Stomach (tissue), 8 donors: ENCODE measurements at regions not wholly inside any gene's neighbourhood (a gene's known extent, or its start where the extent isn't known, plus 50 kb on each side); places are given as distances from the start of the nearest gene placed in this dataset.

Source experiments
- DNase-seq, 2 donors: peaks; one replicate each; pipeline versions ENCODE4 v3.0.0 to v3.0.0-alpha.2; 2013 to 2019
- H3K27ac ChIP-seq, 5 donors: fragments of 200-600 bp in 4 of 5; sonication (generic) in 4 of 5; one replicate each; pipeline ENCODE4 v1.5.1; 2013 to 2019; ENCODE audit warnings: mild to moderate bottlenecking in 1 of 5, moderate library complexity in 1 of 5
- H3K27me3 ChIP-seq, 3 donors: fragments of 200-600 bp; sonication (generic); one replicate each; pipeline ENCODE4 v1.5.1; 2017 to 2019; ENCODE audit warnings: mixed run types in 1 of 3
- H3K36me3 ChIP-seq, 4 donors: fragments of 200-600 bp; sonication (generic); 1 replicate in 3 of 4; 2 replicates in 1 of 4; pipeline ENCODE4 v1.5.1; 2016 to 2019
- H3K4me1 ChIP-seq, 4 donors: fragments of 200-600 bp; sonication (generic); one replicate each; pipeline ENCODE4 v1.5.1; 2016 to 2019
- H3K4me3 ChIP-seq, 4 donors: fragments of 200-600 bp; sonication (generic) in 3 of 4; one replicate each; pipeline ENCODE4 v1.5.1; 2016 to 2019; ENCODE audit warnings: mild to moderate bottlenecking in 1 of 4
- H3K9me3 ChIP-seq, 4 donors: fragments of 200-600 bp; sonication (generic); one replicate each; pipeline ENCODE4 v1.5.1; 2016 to 2019
- CTCF ChIP-seq, 7 experiments: fragments of 450-650 bp in 4 of 7; fragments of 200-600 bp in 3 of 7; sonication (generic) in 3 of 7; IDR thresholded peaks; one replicate each; pipeline ENCODE4 v1.5.1; 2016 to 2019; ENCODE audit warnings: antibody characterized with exemption in 7 of 7, control low read depth in 2 of 7, mild to moderate bottlenecking in 1 of 7
- EP300 ChIP-seq: sonication (generic); formaldehyde crosslinking; IDR thresholded peaks from one replicate; pipeline ENCODE4 v1.6.1; 2017; ENCODE audit warnings: antibody characterized with exemption
- POLR2A ChIP-seq, 4 donors: fragments of 450-650 bp; IDR thresholded peaks; one replicate each; pipeline ENCODE4 v1.6.1; 2016; ENCODE audit warnings: antibody characterized with exemption in 4 of 4, control low read depth in 2 of 4, mild to moderate bottlenecking in 1 of 4, moderate library complexity in 1 of 4
- POLR2AphosphoS5 ChIP-seq, 3 donors: sonication (generic); formaldehyde crosslinking; IDR thresholded peaks; one replicate each; pipeline ENCODE4 v1.6.1; 2016; ENCODE audit warnings: antibody characterized with exemption in 3 of 3
- WGBS, 5 donors: extraction: QIAGEN DNeasy Blood & Tissue Kit in 3 of 5; methylation state at CpG; one replicate each; pipeline versions ENCODE4 v1.1.5 to v1.1.7; 2013 to 2018; 5-methylcytosine and 5-hydroxymethylcytosine counted together
- intact Hi-C: fragments of 100-400 bp; cut with DNase I; formaldehyde crosslinking; loops from one replicate; pipeline ENCODE4 v1.15.1; 2023; ENCODE audit warnings: low total_unique reads
- donor health status: healthy with polysubstance abuse.
- donor health status: Bipolar disorder and iron deficiency.
- donor health status: healthy.

- H3K27me3 ChIP-seq = no peaks in the 10 kb centered on the region
- intact Hi-C loops = no loop called here
- no peak overlapping the region for H3K4me3 ChIP-seq
- no peaks in the 10 kb centered on the region for H3K4me1 ChIP-seq
- DNase-seq = no peak
- TF ChIP-seq EP300 (no peak), POLR2A (IDR thresholded peaks at IDR 0.05) (no peak), CTCF (IDR thresholded peaks at IDR 0.05) (no peak), POLR2AphosphoS5 (IDR thresholded peaks at IDR 0.05) (no peak)
- WGBS, 5 donors = 6 to 28% (median 21%) methylated on average over 2 of the region's 2 CpGs
- H3K36me3 ChIP-seq = no peaks in the 10 kb centered on the region
- H3K27ac ChIP-seq = no peak overlapping the region
- no peaks in the 10 kb centered on the region for H3K9me3 ChIP-seq
These were observed 559.7 kb downstream of the JRKL start for GRCh38 chr11:96949464-96949863.

GRCh38 chr11:96954587-96955242, 564.9 kb downstream of the JRKL start:
- H3K4me1 ChIP-seq = no peaks in the 10 kb centered on the region
- intact Hi-C loops = no loop called here
- no peaks in the 10 kb centered on the region for H3K9me3 ChIP-seq
- no peak overlapping the region for H3K27ac ChIP-seq
- WGBS, 5 donors = 58 to 76% (median 73%) methylated on average over 4 of the region's 4 CpGs
- DNase-seq = no peak
- H3K27me3 ChIP-seq = no peaks in the 10 kb centered on the region
- no peaks in the 10 kb centered on the region for H3K36me3 ChIP-seq
- no peak overlapping the region for H3K4me3 ChIP-seq
- TF ChIP-seq POLR2AphosphoS5 (IDR thresholded peaks at IDR 0.05) (no peak), EP300 (no peak), POLR2A (IDR thresholded peaks at IDR 0.05) (no peak), CTCF (IDR thresholded peaks at IDR 0.05) (no peak)

- Histone ChIP-seq H3K27me3 (no peaks in the 10 kb centered on the region), H3K27ac (no peak overlapping the region), H3K4me3 (no peak overlapping the region), H3K9me3 (no peaks in the 10 kb centered on the region), H3K4me1 (no peaks in the 10 kb centered on the region), H3K36me3 (no peaks in the 10 kb centered on the region)
- intact Hi-C loops = no loop called here
- 65 to 74% (median 68%) methylated on average over 2 of the region's 2 CpGs for WGBS, 5 donors
- no peak for DNase-seq
- no peak for TF ChIP-seq POLR2AphosphoS5 (IDR thresholded peaks at IDR 0.05)
- TF ChIP-seq EP300 = no peak
- TF ChIP-seq CTCF (IDR thresholded peaks at IDR 0.05) = no peak
- TF ChIP-seq POLR2A (IDR thresholded peaks at IDR 0.05) = no peak
These were observed 570.7 kb downstream of the JRKL start for GRCh38 chr11:96960476-96960875.

- Histone ChIP-seq H3K4me3 (no peak overlapping the region), H3K36me3 (no peaks in the 10 kb centered on the region), H3K4me1 (no peaks in the 10 kb centered on the region), H3K27me3 (no peaks in the 10 kb centered on the region), H3K9me3 (no peaks in the 10 kb centered on the region), H3K27ac (no peak overlapping the region)
- WGBS, 5 donors = 84 to 100% (median 95%) methylated on average over 1 of the region's 1 CpG
- intact Hi-C loops = no loop called here
- TF ChIP-seq POLR2AphosphoS5 (IDR thresholded peaks at IDR 0.05) (no peak), POLR2A (IDR thresholded peaks at IDR 0.05) (no peak), CTCF (IDR thresholded peaks at IDR 0.05) (no peak), EP300 (no peak)
- DNase-seq = no peak
These were observed 571.1 kb downstream of the JRKL start for GRCh38 chr11:96960926-96961325.
